ENCODE measurements at regions not wholly inside any gene's neighbourhood (a gene's known extent, or its start where the extent isn't known, plus 50 kb on each side); places are given as distances from the start of the nearest gene placed in this dataset.

DNA sequence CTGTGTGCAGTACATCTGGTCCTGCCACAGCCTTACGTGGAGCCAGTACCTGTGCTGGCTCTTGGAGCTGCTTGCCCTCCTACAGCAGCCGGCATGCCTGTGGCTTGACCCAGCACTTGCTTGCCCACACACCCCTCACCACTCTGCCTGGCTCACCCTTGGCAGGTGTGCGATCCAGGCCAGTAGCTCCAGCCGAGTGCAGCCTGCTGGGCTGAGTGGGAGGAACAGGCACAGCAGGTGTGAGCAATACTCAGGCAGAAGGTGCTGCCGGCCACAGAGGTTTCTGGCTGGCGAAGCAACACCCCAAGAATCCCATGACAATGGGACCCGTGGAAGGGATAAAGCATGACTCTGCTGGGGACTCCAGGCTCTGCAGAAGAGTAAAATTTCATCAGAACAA, 173.5 kb upstream of the ADCY1 start:
- no peak for TF ChIP-seq CTCF (IDR thresholded peaks at IDR 0.05)

GRCh38 chr7:45401155-45401554, 173.0 kb upstream of the ADCY1 start:
- TF ChIP-seq CTCF (IDR thresholded peaks at IDR 0.05) = no peak

DNA sequence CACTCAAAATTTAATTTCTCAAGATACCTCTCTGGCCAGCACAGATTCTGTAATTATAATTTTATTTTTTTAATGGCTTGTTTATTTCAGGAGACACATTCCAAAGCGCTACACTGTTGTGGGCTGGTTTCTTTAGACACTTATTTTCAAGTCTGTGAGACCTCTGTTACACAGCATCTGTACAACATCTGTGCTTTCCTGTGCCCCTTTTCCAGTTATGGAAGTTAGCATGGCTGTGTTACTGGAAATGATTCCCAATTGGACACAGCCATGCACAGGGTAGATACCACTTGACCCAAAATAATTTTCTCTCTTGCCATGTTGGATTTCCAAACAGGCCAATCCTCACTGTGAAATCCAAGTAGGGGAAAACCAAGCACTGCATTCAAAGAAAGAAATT, 172.3 kb upstream of the ADCY1 start:
- TF ChIP-seq CTCF (IDR thresholded peaks at IDR 0.05) = no peak

GRCh38 chr7:45402480-45403218, 171.5 kb upstream of the ADCY1 start:
- no peak for TF ChIP-seq CTCF (IDR thresholded peaks at IDR 0.05)

DNA sequence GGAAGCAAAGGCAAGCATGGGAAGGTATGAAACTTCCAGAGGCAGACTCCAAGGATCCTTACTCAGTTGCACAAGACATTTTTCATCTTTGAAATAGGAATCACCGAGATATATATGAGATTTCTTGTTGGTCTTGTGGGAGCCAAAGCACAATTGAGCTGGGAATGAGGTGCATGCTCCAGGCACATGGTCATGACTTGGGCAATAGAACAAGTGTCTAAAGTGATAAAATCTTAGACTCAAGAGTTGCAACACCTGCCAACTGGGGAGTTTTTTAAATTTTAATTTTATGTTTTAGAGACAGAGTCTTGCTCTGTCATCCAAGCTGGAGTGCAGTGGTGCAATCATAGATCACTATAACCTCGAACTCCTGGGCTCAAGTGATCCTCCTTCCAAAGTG, 169.5 kb upstream of the ADCY1 start:
- no peak for TF ChIP-seq CTCF (IDR thresholded peaks at IDR 0.05)

DNA sequence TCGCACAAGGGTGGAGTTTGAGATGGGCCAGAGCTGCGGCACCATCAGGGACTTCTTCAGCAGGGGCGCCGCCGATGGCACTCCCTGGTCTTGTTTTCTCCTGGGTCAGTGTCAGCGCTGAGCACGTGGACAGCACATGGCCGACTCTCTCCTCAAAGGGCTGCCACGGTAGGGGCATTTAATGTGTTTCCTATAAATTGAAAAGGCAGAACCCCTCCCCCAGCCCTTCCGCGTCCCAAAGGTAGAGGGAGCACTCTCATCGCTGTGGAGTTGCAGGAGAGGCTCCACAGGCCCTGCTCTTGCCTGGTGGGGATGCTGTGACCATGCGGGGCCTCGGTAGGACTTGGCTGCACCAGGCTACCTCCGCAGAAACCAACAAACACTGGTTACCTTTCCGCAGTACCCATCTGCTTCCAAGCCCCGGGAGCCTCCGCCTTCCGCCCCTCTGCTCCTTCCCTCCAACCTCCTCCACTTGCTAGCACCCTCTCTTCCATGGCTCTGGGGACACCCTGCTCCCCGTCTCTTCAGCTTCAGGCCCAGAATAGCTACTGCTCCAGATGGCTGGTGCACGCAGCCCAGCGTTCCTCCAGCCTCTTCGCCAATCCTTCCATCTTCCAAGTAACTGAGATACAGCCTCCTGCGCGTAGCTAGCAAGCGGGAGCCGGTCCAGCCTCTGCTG, 166.3 kb upstream of the ADCY1 start:
- peak; percentile 23; the same call in 1 of the 2 replicates for TF ChIP-seq CTCF (IDR thresholded peaks at IDR 0.05)

- no peak for TF ChIP-seq CTCF (IDR thresholded peaks at IDR 0.05)
Measured at GRCh38 chr7:45408409-45408737, 165.8 kb upstream of the ADCY1 start.

Data from LNCAP (cell line).